Activated naive CD8-positive, alpha-beta T cell treated with anti-CD3 and anti-CD28 coated beads, Interleukin-2, amount 10 ng/mL, durations not matched to agents 7 days and 5 days (primary cell): ENCODE measurements at regions not wholly inside any gene's neighbourhood (a gene's known extent, or its start where the extent isn't known, plus 50 kb on each side); places are given as distances from the start of the nearest gene placed in this dataset.

Experiments used
- ATAC-seq: fragments of 150-1000 bp; cut with Tn5 transposase; one replicate; pipeline ENCODE4 v1.10.0; 2021; ENCODE audit warnings: low read depth, moderate library complexity
- POLR2A ChIA-PET: fragments of 350-600 bp; sonication (Branson Sonifier 250); formaldehyde crosslinking; loops from one replicate; lab custom pipeline; 2021; ENCODE audit warnings: antibody characterized with exemption; lab: Charles Lee
- DNase-seq: peaks from one replicate; pipeline ENCODE4 v3.0.0; 2021
- H3K27ac Mint-ChIP-seq: one replicate; pipeline ENCODE4 v1.8.0; 2022; ENCODE audit warnings: mild to moderate bottlenecking, mixed read lengths
- H3K27me3 Mint-ChIP-seq: one replicate; pipeline ENCODE4 v1.8.0; 2022; ENCODE audit warnings: mild to moderate bottlenecking, moderate library complexity, mixed read lengths
- H3K36me3 Mint-ChIP-seq: one replicate; pipeline ENCODE4 v1.8.0; 2021; ENCODE audit warnings: mild to moderate bottlenecking, mixed read lengths
- H3K4me1 Mint-ChIP-seq: one replicate; pipeline ENCODE4 v1.8.0; 2021; ENCODE audit warnings: mixed read lengths
- H3K4me3 Mint-ChIP-seq: one replicate; pipeline ENCODE4 v1.8.0; 2022; ENCODE audit warnings: mild to moderate bottlenecking, moderate library complexity, mixed read lengths
- H3K9me3 Mint-ChIP-seq: one replicate; pipeline ENCODE4 v1.8.0; 2021; ENCODE audit warnings: mixed read lengths

DNA sequence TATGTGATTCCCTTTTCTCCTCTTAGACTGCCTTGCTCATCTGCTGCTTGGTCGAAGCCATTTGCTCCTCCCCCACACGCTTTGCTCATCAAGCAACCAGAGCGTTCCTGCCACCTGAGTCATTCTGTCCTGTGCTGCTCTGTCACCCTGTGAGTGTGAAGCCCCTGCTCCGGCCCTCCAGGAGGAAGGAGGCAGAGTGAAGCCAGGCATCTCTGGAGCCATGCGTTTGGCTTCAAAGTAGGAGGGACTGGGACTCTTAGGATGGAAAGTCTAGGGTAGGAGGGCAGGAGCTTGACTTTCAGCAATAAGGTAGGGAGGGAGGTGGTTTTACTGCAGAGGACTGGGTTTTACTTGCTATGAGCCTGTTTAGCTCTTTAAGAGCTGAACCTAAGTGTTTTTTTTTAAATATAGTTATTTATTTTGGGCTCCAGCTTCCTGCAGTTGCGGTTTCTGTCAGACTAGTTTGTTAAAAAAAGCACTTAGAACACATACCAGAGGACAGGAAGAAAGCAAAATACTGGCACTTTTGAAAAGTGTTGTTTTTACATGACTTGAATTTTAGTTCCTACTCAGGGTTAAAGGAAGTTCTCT lies 63.6 kb downstream of the SPINK2 start:
- Mint-ChIP-seq H3K27me3 (peaks cover 5% of the 10 kb centered on the region), H3K4me1 (peaks cover 27% of the 10 kb centered on the region), H3K27ac (peak overlapping the region; percentile 99), H3K9me3 (no peaks in the 10 kb centered on the region), H3K36me3 (no peaks in the 10 kb centered on the region), H3K4me3 (peak overlapping the region; percentile 81)
- POLR2A ChIA-PET = interaction anchor here (0.6 to 1.7 kb wide), 7 partner anchors 11 to 779 kb away, joined by 3 to 4 read pairs (median 4); partner anchors contain the start of genes PAICS and PPAT
- ATAC-seq (peak; percentile 97), DNase-seq (peak; percentile 68)

DNA sequence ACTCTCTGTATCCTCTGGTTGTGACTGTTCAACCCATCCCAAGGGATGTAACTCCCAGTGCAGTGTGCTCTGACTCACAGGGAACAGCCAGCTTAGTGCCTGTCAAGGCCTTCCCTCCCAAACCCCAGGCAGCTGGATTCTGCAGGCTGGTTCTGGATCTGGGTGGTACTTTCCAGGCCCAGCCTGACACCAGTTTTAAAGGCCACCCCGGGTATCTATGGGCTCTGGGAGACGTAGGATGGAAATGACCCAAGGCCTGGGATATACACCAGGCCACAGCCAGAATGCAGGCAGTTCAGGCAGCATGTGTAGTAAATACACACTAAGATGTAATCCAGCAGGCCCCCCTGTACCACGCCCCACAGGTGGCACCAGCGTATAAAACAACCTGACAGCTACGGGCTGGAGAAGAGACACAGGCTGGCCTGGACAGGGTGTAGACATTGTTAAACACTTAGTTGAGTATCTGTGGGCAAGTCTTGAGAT lies 64.2 kb downstream of the SPINK2 start:
- ATAC-seq (peak; percentile 51), DNase-seq (peak; percentile 40)
- H3K4me3 Mint-ChIP-seq = peak overlapping the region; percentile 81

DNA sequence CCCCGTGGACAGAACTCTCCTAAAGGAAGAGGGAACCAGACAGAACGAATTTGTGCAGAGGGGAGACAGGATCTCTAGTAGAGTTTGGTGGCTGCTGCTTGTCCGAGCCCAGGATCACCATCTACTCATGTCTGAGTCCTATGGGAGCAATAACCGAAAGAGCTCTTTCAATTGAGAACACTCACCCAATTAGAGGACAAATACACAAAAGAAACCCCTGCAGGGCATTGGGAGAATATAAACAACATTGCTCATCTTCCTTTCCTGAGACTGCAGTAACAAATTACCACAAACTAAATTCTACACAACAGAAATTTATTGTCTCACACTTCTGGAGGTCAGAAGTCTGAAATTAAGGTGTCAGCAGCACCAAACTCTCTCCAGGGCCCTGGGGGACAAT lies 65.6 kb downstream of the SPINK2 start:
- POLR2A ChIA-PET = no interaction called here
- no peaks in the 10 kb centered on the region for H3K36me3 Mint-ChIP-seq
- DNase-seq (no peak), ATAC-seq (no peak)
- peaks cover 27% of the 10 kb centered on the region for H3K4me1 Mint-ChIP-seq
- no peaks in the 10 kb centered on the region for H3K27me3 Mint-ChIP-seq
- no peak overlapping the region for H3K27ac Mint-ChIP-seq
- H3K9me3 Mint-ChIP-seq = peaks cover 3% of the 10 kb centered on the region
- H3K4me3 Mint-ChIP-seq = no peak overlapping the region

More for the DNA sequence above, 64.2 kb downstream of the SPINK2 start:
- peaks cover 4% of the 10 kb centered on the region for H3K27me3 Mint-ChIP-seq
- no peaks in the 10 kb centered on the region for H3K9me3 Mint-ChIP-seq
- peak overlapping the region; percentile 99 for H3K27ac Mint-ChIP-seq
- no peaks in the 10 kb centered on the region for H3K36me3 Mint-ChIP-seq
- POLR2A ChIA-PET = interaction anchor here (0.6 to 1.7 kb wide), 7 partner anchors 20 to 779 kb away, joined by 3 to 4 read pairs (median 4); partner anchors contain the start of genes PAICS, POLR2B and PPAT
- H3K4me1 Mint-ChIP-seq = peaks cover 27% of the 10 kb centered on the region

DNA sequence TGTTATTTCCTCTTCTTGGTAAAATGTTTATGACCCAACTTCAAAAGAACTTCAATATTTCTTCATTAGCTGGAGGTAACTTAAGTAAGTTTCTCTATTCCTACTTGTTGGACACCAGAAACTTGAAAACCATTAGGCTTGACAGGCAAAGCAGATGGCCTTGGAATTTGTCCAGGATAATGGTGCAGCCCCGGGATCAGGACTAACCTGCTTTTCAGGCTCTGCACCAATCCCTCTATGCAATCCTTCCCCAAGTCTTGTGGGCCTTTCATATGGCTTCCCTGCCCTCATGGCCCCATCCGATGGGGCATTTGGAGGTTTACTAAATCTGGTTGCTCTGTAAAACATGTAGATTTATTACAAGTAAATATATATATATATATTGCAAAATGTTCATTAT lies 68.5 kb downstream of the SPINK2 start:
- Mint-ChIP-seq H3K27me3 (no peaks in the 10 kb centered on the region), H3K4me1 (peaks cover 17% of the 10 kb centered on the region), H3K4me3 (no peak overlapping the region), H3K36me3 (no peaks in the 10 kb centered on the region), H3K9me3 (peaks cover 8% of the 10 kb centered on the region), H3K27ac (no peak overlapping the region)
- DNase-seq = no peak
- POLR2A ChIA-PET = no interaction called here
- no peak for ATAC-seq

DNA sequence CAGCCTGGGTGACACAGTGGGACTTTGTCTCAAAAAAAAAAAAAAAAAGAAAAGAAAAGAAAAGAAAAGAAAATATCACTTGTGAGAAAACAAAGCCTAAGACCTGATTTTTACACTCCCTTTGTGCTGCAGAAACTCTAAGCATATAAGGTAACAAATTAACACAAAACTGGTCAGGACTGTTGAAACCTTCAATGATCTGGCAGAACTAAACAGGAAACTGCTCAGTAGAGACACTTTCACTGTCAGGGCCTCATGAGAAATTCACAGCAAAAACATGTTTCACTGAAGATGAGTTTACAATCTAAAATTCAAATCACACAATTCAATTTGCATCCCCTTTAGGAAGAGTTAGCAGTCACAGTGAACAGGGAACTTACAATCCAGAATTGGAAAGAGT lies 69.1 kb upstream of the HOPX start:
- ATAC-seq (no peak), DNase-seq (no peak)
- peaks cover 8% of the 10 kb centered on the region for H3K9me3 Mint-ChIP-seq
- peaks cover 2% of the 10 kb centered on the region for H3K27me3 Mint-ChIP-seq
- no peak overlapping the region for H3K4me3 Mint-ChIP-seq
- no peaks in the 10 kb centered on the region for H3K36me3 Mint-ChIP-seq
- H3K4me1 Mint-ChIP-seq = peaks cover 4% of the 10 kb centered on the region
- POLR2A ChIA-PET = interaction anchor here (0.7 kb wide), 1 partner anchor 119 kb away, joined by 3 read pairs; no protein-coding TSS in a partner anchor
- no peak overlapping the region for H3K27ac Mint-ChIP-seq

DNA sequence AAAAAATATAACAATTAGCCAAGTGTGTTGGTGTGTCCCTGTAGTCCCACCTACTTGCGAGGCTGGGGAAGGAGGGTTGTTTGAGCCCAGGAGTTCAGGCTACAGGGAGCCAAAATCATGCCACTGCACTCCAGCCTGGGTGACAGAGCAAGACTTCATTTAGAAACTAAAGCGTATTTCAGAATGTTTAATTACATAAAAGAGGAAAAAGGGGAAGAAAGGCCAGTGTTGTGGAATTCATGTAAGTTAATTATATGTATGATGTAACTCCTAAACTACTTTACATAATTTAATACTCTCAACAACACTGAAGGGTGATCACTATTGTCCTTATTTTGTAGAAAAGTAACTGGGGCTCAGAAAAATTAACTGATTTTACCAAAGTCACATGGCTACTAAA lies 67.2 kb upstream of the HOPX start:
- Mint-ChIP-seq H3K9me3 (peaks cover 8% of the 10 kb centered on the region), H3K27ac (no peak overlapping the region), H3K4me3 (no peak overlapping the region), H3K27me3 (peaks cover 2% of the 10 kb centered on the region), H3K36me3 (no peaks in the 10 kb centered on the region), H3K4me1 (peaks cover 4% of the 10 kb centered on the region)
- POLR2A ChIA-PET = no interaction called here
- no peak for ATAC-seq
- DNase-seq = no peak

DNA sequence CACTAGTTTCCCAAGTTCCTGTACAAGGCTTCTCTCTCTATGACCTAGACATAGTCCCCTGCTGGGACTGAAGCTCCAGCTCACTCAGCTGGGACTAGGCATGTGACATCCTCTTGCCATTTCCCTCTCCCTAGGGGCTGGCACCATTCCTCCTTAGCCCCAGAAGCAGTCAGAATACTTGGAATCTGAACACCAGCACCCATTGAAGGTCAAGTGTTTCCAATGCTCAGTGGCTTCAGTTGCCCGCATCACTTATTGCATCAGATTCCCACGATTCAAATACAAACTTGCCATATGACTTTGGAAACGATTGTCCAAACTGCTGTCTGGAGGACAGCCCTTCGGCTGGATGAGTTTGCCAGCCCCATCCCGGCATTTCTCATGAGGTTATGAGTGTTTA lies 65.5 kb upstream of the HOPX start:
- H3K36me3 Mint-ChIP-seq = no peaks in the 10 kb centered on the region
- H3K27me3 Mint-ChIP-seq = peaks cover 3% of the 10 kb centered on the region
- no peak overlapping the region for H3K4me3 Mint-ChIP-seq
- ATAC-seq (no peak), DNase-seq (no peak)
- peaks cover 8% of the 10 kb centered on the region for H3K9me3 Mint-ChIP-seq
- POLR2A ChIA-PET = no interaction called here
- H3K27ac Mint-ChIP-seq = no peak overlapping the region
- H3K4me1 Mint-ChIP-seq = peaks cover 4% of the 10 kb centered on the region

DNA sequence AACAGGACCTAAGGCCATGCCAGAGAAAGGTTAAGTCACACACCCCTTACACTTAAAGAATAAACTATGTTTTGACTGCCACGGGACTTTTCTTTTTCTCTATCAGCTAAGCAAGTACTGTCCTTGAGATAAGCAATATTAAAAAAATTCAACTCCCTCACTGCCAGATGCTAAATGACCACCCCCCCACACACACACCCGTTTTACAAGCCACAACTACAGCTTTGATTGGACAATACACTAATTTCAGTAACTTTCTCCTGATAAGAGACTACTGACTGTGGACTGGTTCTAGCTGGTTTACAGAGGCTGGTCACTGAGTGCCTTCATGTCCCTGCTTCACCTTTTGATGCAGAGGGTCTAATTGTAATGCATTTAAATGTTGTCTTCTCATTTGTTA lies 63.9 kb upstream of the HOPX start:
- Mint-ChIP-seq H3K27me3 (peaks cover 3% of the 10 kb centered on the region), H3K4me3 (no peak overlapping the region), H3K27ac (no peak overlapping the region), H3K36me3 (no peaks in the 10 kb centered on the region), H3K4me1 (no peaks in the 10 kb centered on the region), H3K9me3 (no peaks in the 10 kb centered on the region)
- POLR2A ChIA-PET = no interaction called here
- no peak for ATAC-seq
- no peak for DNase-seq

DNA sequence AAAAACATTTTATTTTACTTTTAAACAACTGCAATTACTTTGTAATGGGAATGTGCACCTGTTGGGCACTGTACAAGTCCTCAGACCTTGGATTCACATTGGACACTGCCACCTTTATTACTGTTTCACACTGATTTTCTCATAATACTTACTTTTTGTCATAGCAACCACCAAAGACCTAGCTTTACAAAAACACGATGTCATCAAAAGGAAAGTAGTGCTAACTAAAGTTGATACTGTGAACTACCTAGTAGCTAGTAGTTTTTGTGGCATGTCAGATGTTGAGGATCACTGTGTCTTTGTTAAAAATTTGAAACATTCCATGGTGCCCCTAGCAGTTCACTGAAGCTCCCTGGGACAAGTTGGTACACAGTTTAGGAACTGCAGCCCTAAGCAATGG lies 62.9 kb upstream of the HOPX start:
- no peaks in the 10 kb centered on the region for H3K4me1 Mint-ChIP-seq
- DNase-seq = no peak
- no peak overlapping the region for H3K4me3 Mint-ChIP-seq
- H3K27ac Mint-ChIP-seq = no peak overlapping the region
- no peaks in the 10 kb centered on the region for H3K9me3 Mint-ChIP-seq
- H3K36me3 Mint-ChIP-seq = no peaks in the 10 kb centered on the region
- no peak for ATAC-seq
- peaks cover 7% of the 10 kb centered on the region for H3K27me3 Mint-ChIP-seq
- POLR2A ChIA-PET = no interaction called here

DNA sequence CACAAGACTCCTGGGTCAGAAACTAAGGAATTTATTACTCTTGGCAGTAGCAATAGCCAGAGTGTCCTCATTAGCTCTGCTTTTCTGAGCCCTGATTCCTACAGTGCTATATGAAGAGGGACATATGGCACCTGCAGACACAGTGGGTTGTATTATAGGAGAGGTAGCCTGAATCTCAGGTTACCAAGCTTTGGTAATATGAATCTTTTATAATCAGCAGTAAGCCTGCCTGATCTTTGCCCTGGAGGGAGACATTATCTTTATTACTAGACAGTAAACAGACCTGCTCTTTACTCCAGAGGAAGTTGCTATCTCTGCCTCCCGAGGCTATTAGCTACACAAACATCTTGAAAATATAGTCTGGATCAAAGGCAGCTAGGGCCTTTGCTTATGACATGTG lies 62.5 kb upstream of the HOPX start:
- Mint-ChIP-seq H3K9me3 (no peaks in the 10 kb centered on the region), H3K27ac (no peak overlapping the region), H3K4me1 (no peaks in the 10 kb centered on the region), H3K27me3 (peaks cover 7% of the 10 kb centered on the region), H3K36me3 (no peaks in the 10 kb centered on the region), H3K4me3 (no peak overlapping the region)
- DNase-seq (no peak), ATAC-seq (no peak)
- POLR2A ChIA-PET = no interaction called here

DNA sequence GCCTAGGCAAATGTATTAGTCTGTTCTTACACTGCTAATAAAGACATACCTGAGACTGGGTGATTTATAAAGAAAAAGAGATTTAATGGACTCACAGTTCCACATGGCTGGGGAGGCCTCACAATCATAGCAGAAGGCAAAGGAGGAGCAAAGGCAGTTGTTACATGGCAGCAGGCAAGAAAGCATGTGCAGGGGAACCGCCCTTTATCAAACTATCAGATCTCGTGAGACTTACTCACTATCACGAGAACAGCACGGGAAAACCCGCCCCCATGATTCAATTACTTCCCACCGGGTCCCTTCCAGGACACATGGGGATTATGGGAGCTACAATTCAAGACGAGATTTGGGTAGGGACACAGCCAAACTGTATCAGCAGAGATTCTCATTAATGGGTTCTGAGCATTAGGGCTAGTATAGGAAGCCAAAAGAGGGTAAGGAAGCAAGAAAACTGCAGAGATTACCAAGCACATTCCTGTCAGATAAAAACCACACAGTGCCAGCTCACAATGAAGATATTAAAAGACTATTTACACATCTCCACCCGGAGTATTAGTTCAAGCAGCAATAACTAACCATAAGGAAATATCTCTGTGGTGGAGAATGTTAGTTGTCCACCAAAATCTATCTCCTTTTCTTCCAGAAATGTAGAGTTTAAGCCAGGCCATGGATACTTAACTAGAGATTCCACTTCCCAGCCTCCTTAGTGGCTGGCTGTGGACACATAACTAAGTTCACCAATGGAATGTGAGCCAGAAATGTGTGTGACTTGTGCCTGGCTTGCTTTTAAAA lies 61.2 kb upstream of the HOPX start:
- POLR2A ChIA-PET = no interaction called here

DNA sequence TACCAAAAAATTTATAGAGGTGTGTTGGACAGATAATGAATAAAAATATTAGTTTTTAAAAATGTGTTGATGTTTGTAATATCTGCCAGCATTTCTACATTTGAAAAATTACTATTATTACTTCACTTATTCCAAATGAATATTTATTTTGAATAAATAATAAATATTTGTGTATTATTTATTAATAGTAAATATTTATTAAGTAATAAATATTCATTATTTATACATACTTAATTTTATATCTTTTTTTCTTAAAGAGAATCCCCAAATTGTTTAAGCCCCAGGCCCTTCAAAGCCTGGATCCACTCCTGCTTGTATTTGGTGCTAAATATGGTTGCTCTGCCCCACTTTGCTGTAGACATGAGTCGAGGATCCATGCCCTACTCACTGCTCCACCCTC lies 60.5 kb upstream of the HOPX start:
- peaks cover 2% of the 10 kb centered on the region for H3K9me3 Mint-ChIP-seq
- peaks cover 10% of the 10 kb centered on the region for H3K27me3 Mint-ChIP-seq
- no peak overlapping the region for H3K27ac Mint-ChIP-seq
- POLR2A ChIA-PET = no interaction called here
- no peak overlapping the region for H3K4me3 Mint-ChIP-seq
- ATAC-seq (no peak), DNase-seq (no peak)
- peaks cover 2% of the 10 kb centered on the region for H3K36me3 Mint-ChIP-seq
- peaks cover 2% of the 10 kb centered on the region for H3K4me1 Mint-ChIP-seq

More for the DNA sequence above, 61.2 kb upstream of the HOPX start:
- DNase-seq = no peak
- Mint-ChIP-seq H3K9me3 (peaks cover 2% of the 10 kb centered on the region), H3K4me1 (peaks cover 2% of the 10 kb centered on the region), H3K27ac (no peak overlapping the region), H3K36me3 (peaks cover 2% of the 10 kb centered on the region), H3K27me3 (peaks cover 10% of the 10 kb centered on the region), H3K4me3 (no peak overlapping the region)
- no peak for ATAC-seq

DNA sequence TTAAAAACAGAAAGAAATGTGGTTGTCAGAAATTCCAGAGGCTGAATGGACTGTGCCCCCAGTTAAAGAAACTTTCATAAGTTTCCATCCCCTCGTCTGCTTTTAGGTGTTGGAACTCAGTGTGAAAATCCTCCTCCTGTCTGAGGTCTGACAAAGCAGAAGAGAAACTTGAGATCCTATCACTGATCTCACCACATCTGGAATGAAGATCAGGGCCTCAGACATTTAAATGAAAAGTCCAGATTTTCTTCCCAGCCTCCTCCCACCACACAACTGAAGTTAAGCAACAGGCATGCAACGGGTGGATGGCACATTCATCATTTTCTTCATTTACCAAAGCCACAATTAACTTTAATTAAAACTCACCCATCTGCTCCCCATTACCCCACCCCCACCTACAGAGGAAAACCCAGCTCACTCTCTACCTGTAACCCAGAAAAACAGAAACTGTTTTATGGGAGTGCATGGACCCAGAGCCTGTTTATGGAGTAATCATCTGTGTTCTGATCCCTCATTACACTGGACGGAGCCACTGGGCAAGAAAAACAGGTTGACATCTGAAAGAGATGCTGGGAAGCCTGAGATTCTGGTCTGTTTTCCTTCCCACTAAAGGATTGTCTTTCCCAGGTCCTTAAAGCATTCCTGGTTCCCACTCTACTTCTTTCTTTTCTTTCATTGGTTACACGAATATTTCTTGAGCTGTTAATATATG lies 58.1 kb upstream of the HOPX start:
- POLR2A ChIA-PET = no interaction called here
- ATAC-seq = no peak

More for the DNA sequence above, 58.1 kb upstream of the HOPX start:
- H3K4me1 Mint-ChIP-seq = peaks cover 2% of the 10 kb centered on the region
- DNase-seq = no peak
- H3K27me3 Mint-ChIP-seq = peaks cover 8% of the 10 kb centered on the region
- H3K9me3 Mint-ChIP-seq = peaks cover 2% of the 10 kb centered on the region
- H3K27ac Mint-ChIP-seq = no peak overlapping the region
- no peak overlapping the region for H3K4me3 Mint-ChIP-seq
- H3K36me3 Mint-ChIP-seq = peaks cover 2% of the 10 kb centered on the region
